8988T (cell line): ENCODE measurements at regions not wholly inside any gene's neighbourhood (a gene's known extent, or its start where the extent isn't known, plus 50 kb on each side); places are given as distances from the start of the nearest gene placed in this dataset.

Experiments
- DNase-seq: peaks from one replicate; pipeline ENCODE4 v3.0.0; 2011

- DNase-seq: no peak
These were observed 229.7 kb downstream of the FOXA2 start for GRCh38 chr20:22354647-22355046.

- DNase-seq: no peak
These were observed 230.8 kb downstream of the FOXA2 start for GRCh38 chr20:22353586-22353985.

GRCh38 chr20:22352019-22352418 lies 232.4 kb downstream of the FOXA2 start:
- no peak for DNase-seq

GRCh38 chr20:22350624-22351023 lies 233.7 kb downstream of the FOXA2 start:
- no peak for DNase-seq

- no peak for DNase-seq
These were observed 236.4 kb downstream of the FOXA2 start for GRCh38 chr20:22348010-22348409.

- DNase-seq: no peak
These were observed 237.7 kb downstream of the FOXA2 start for GRCh38 chr20:22346716-22347115.

GRCh38 chr20:22343612-22344011 lies 240.8 kb downstream of the FOXA2 start:
- no peak for DNase-seq

- no peak for DNase-seq
These were observed 242.0 kb downstream of the FOXA2 start for GRCh38 chr20:22342410-22342809.

- DNase-seq: peak; percentile 21
These were observed 242.9 kb downstream of the FOXA2 start for GRCh38 chr20:22341508-22341907.

GRCh38 chr20:22339946-22340345 lies 244.4 kb downstream of the FOXA2 start:
- no peak for DNase-seq

GRCh38 chr20:22339091-22339881 lies 245.1 kb downstream of the FOXA2 start:
- no peak for DNase-seq

- DNase-seq: no peak
These were observed 246.1 kb downstream of the FOXA2 start for GRCh38 chr20:22338140-22338708.

GRCh38 chr20:22335210-22335609 lies 249.2 kb downstream of the FOXA2 start:
- no peak for DNase-seq

GRCh38 chr20:22333885-22334545 lies 250.4 kb downstream of the FOXA2 start:
- DNase-seq: peak; percentile 49

GRCh38 chr20:22324505-22324904 lies 259.9 kb downstream of the FOXA2 start:
- DNase-seq: no peak

- DNase-seq: no peak
These were observed 261.9 kb downstream of the FOXA2 start for GRCh38 chr20:22322513-22322912.

GRCh38 chr20:22321191-22321590 lies 263.2 kb downstream of the FOXA2 start:
- no peak for DNase-seq

- no peak for DNase-seq
These were observed 264.0 kb downstream of the FOXA2 start for GRCh38 chr20:22320245-22320915.

GRCh38 chr20:22315771-22316170 lies 268.6 kb downstream of the FOXA2 start:
- no peak for DNase-seq

GRCh38 chr20:22315073-22315472 lies 269.3 kb downstream of the FOXA2 start:
- no peak for DNase-seq

- no peak for DNase-seq
These were observed 271.5 kb downstream of the FOXA2 start for GRCh38 chr20:22312744-22313346.

- DNase-seq: no peak
These were observed 275.4 kb downstream of the FOXA2 start for GRCh38 chr20:22308934-22309333.

GRCh38 chr20:22307409-22307808 lies 277.0 kb downstream of the FOXA2 start:
- no peak for DNase-seq
